A549 (cell line): ENCODE measurements at regions not wholly inside any gene's neighbourhood (a gene's known extent, or its start where the extent isn't known, plus 50 kb on each side); places are given as distances from the start of the nearest gene placed in this dataset.

ENCODE experiments used
- ATAC-seq, 2 experiments: fragments of 200-7000 bp in 1 of 2; fragments of >200 bp in 1 of 2; cut with Nextera tagmentation in 1 of 2; cut with Tn5 transposase in 1 of 2; 3 replicates each; pipeline versions ENCODE4 v1.8.0 to v1.9.1; 2018 to 2020; ENCODE audit warnings: mild to moderate bottlenecking in 1 of 2, moderate library complexity in 1 of 2
- CTCF ChIA-PET: fragments of 300-600 bp; sonication (Branson Sonifier 250); formaldehyde crosslinking; extraction: SDS; loops from one replicate; lab custom pipeline; 2021; ENCODE audit warnings: antibody characterized with exemption, inconsistent platforms; lab: Yijun Ruan, JAX
- POLR2A ChIA-PET: fragments of 350-600 bp; formaldehyde crosslinking; extraction: SDS; loops from one replicate; lab custom pipeline; 2021; ENCODE audit warnings: antibody characterized with exemption, inconsistent platforms; lab: Yijun Ruan, JAX
- DNase-seq, 2 experiments: peaks; one replicate each; pipeline versions ENCODE4 v3.0.0 to v3.0.0-alpha.2; 2011 to 2016; ENCODE audit warnings: low read depth in 1 of 2, low spot score in 1 of 2
- FAIRE-seq: peaks from 2 replicates; lab custom pipeline; 2011; peaks lifted over from hg19 to GRCh38; lab: Jason Lieb, UNC
- H3K27ac ChIP-seq, 2 experiments: fragments of >200 bp; sonication (Bioruptor Twin); formaldehyde crosslinking; 3 replicates each; pipeline ENCODE4 v1.5.1; 2016 to 2017
- H3K4me1 ChIP-seq: fragments of >200 bp; sonication (Bioruptor Twin); formaldehyde crosslinking; 3 replicates; pipeline ENCODE4 v1.6.1; 2016
- H3K4me2 ChIP-seq: fragments of >200 bp; sonication (Bioruptor Twin); formaldehyde crosslinking; 3 replicates; pipeline ENCODE4 v1.6.1; 2016
- H3K4me3 ChIP-seq: fragments of >200 bp; sonication (Bioruptor Twin); formaldehyde crosslinking; 3 replicates; pipeline ENCODE4 v1.5.1; 2016
- H3K9me3 ChIP-seq: fragments of >200 bp; sonication (Bioruptor Twin); formaldehyde crosslinking; 3 replicates; pipeline ENCODE4 v1.6.1; 2016
- BCL3 ChIP-seq: fragments of >200 bp; sonication (Bioruptor Twin); formaldehyde crosslinking; IDR thresholded peaks from 3 replicates; pipeline ENCODE4 v1.6.1; 2016
- EP300 ChIP-seq, 2 experiments: fragments of >200 bp; sonication (Bioruptor Twin); formaldehyde crosslinking; IDR thresholded peaks; 2 replicates in 1 of 2; 3 replicates in 1 of 2; pipeline ENCODE4 v1.6.1; 2016 to 2017
- ESRRA ChIP-seq: fragments of 150-350 bp; IDR thresholded peaks from 2 replicates; pipeline ENCODE4 v1.6.1; 2014; ENCODE audit warnings: mild to moderate bottlenecking, low read length, borderline replicate concordance
- FOXS1 ChIP-seq: fragments of 250-450 bp; sonication (Bioruptor Pico); IDR thresholded peaks from 2 replicates; pipeline ENCODE4 v1.5.0; 2020; ENCODE audit warnings: mild to moderate bottlenecking, moderate library complexity
- HEYL ChIP-seq: fragments of 250-450 bp; sonication (Bioruptor Pico); IDR thresholded peaks from 2 replicates; pipeline ENCODE4 v1.8.0; 2021; ENCODE audit warnings: mild to moderate bottlenecking, moderate library complexity
- HOXB5 ChIP-seq: fragments of 250-450 bp; sonication (Bioruptor Pico); IDR thresholded peaks from 2 replicates; pipeline ENCODE4 v1.5.0; 2020; ENCODE audit warnings: mild to moderate bottlenecking, moderate library complexity
- KDM1A ChIP-seq: fragments of 200-600 bp; sonication (generic); IDR thresholded peaks from 2 replicates; pipeline ENCODE4 v1.6.1; 2016; ENCODE audit warnings: low read depth, mild to moderate bottlenecking
- NPAS2 ChIP-seq: fragments of 250-450 bp; sonication (Bioruptor Pico); IDR thresholded peaks from 2 replicates; pipeline ENCODE4 v1.8.0; 2022; ENCODE audit warnings: mild to moderate bottlenecking, moderate library complexity, borderline replicate concordance
- REST ChIP-seq: fragments of 200-600 bp; sonication (generic); IDR thresholded peaks from 2 replicates; pipeline ENCODE4 v1.6.1; 2016; ENCODE audit warnings: antibody characterized with exemption, mild to moderate bottlenecking, moderate library complexity
- RFX5 ChIP-seq: fragments of 450-650 bp; IDR thresholded peaks from 2 replicates; pipeline ENCODE4 v1.7.1; 2014; ENCODE audit warnings: antibody characterized with exemption, mild to moderate bottlenecking, moderate library complexity
- ZC3H11A ChIP-seq: fragments of 450-650 bp; IDR thresholded peaks from 2 replicates; pipeline ENCODE4 v1.6.1; 2014; ENCODE audit warnings: antibody characterized with exemption, mild to moderate bottlenecking
- WGBS: methylation state at CpG from one replicate; pipeline ENCODE4 v1.1.6; 2017; ENCODE audit errors: missing lambda C conversion rate; 5-methylcytosine and 5-hydroxymethylcytosine counted together

DNA sequence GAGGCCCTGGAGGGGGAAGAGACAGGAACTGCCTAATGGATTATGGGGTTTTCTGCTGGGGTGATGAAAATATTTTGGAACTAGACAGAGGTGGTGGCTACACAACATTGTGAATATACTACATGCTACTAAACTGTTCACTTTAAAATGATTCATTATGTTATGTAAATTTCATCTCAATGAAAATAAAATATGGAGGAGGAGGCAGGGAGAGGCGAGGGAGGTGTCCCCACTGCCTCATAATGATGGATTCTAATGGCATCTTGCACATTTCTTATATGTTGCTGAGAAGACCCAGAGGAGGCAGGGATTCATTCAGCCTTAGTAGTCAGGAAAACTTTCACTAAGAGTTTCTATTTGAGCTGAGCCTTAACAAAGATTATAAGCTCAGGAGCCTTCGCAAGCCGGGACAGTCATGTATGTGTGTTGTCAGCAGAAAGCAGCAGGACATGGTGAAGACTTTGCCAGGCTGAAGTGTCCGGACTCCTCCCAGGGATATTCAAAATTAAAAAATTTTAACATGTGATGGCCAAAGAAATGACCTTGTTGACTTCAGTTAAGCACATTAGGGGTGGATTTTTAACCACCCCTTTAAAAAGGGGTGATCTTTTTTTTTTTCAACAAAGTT is 158.6 kb upstream of the PCSK2 start:
- no peak for TF ChIP-seq BCL3
- TF ChIP-seq HEYL (CRISPR knock-in tag): no peak
- no peak for TF ChIP-seq KDM1A
- TF ChIP-seq HOXB5 (CRISPR knock-in tag): no peak
- TF ChIP-seq RFX5: no peak
- no peak overlapping the region for H3K4me2 ChIP-seq
- no peak overlapping the region for H3K27ac ChIP-seq
- no peak for FAIRE-seq
- CTCF ChIA-PET: no interaction called here
- H3K4me1 ChIP-seq: no peaks in the 10 kb centered on the region
- H3K4me3 ChIP-seq: no peak overlapping the region
- POLR2A ChIA-PET: no interaction called here
- no peaks in the 10 kb centered on the region for H3K9me3 ChIP-seq
- DNase-seq: no peak
- ATAC-seq: no peak
- 38% methylated on average over 4 of the region's 4 CpGs for WGBS

- Histone ChIP-seq H3K4me2 (no peak overlapping the region), H3K9me3 (no peaks in the 10 kb centered on the region), H3K4me1 (no peaks in the 10 kb centered on the region), H3K4me3 (no peak overlapping the region), H3K27ac (no peak overlapping the region)
- DNase-seq: no peak
- TF ChIP-seq EP300 (IDR thresholded peaks at IDR 0.05): no peak
- TF ChIP-seq ZC3H11A: no peak
- TF ChIP-seq ESRRA: no peak
- no peak for TF ChIP-seq REST
- TF ChIP-seq NPAS2 (CRISPR knock-in tag): no peak
- 7% methylated on average over 6 of the region's 6 CpGs for WGBS
- no peak for ATAC-seq
- CTCF ChIA-PET: interaction anchor here (1.1 to 1.2 kb wide), 2 partner anchors 10 to 275 kb away, joined by 3 to 4 read pairs; no protein-coding TSS in a partner anchor
- POLR2A ChIA-PET: no interaction called here
- FAIRE-seq: peak; percentile 59
Measured at GRCh38 chr20:17077030-17077429, 149.8 kb upstream of the PCSK2 start.

- no peak overlapping the region for H3K4me3 ChIP-seq
- WGBS: 0% methylated on average over 1 of the region's 1 CpG
- TF ChIP-seq FOXS1: no peak
- TF ChIP-seq REST: peak; percentile 81
Measured at GRCh38 chr20:17083738-17084137, 143.1 kb upstream of the PCSK2 start.

More at GRCh38 chr20:17083738-17084137, 143.1 kb upstream of the PCSK2 start:
- CTCF ChIA-PET: interaction anchor here (0.6 to 0.9 kb wide), 2 partner anchors 199 to 281 kb away, joined by 4 read pairs; no protein-coding TSS in a partner anchor
- POLR2A ChIA-PET: no interaction called here
- H3K4me2 ChIP-seq: no peak overlapping the region
- H3K4me1 ChIP-seq: no peaks in the 10 kb centered on the region
- FAIRE-seq (no peak), DNase-seq (no peak), ATAC-seq (no peak)
- H3K9me3 ChIP-seq: no peaks in the 10 kb centered on the region
- no peak overlapping the region for H3K27ac ChIP-seq
